ENCODE measurements at regions not wholly inside any gene's neighbourhood (a gene's known extent, or its start where the extent isn't known, plus 50 kb on each side); places are given as distances from the start of the nearest gene placed in this dataset.

- no peak for TF ChIP-seq REST (IDR thresholded peaks at IDR 0.05)
These were observed 641.2 kb upstream of the VSTM2A start (continued) for GRCh38 chr7:53900856-53901528.

- POLR2A ChIA-PET: no interaction called here
- ATAC-seq: no peak
- Histone ChIP-seq H3K27ac (no peak overlapping the region), H3K4me2 (no peak overlapping the region), H3K9me3 (peaks cover 2% of the 10 kb centered on the region; the same call in 1 of the 3 replicates), H3K4me1 (no peaks in the 10 kb centered on the region), H3K4me3 (no peak overlapping the region)
- FAIRE-seq: no peak
- 0% methylated on average over 3 of the region's 3 CpGs for WGBS (ENCODE audit: missing lambda C conversion rate)
- no peak for DNase-seq (ENCODE audit: low read depth in 1 of 2, low spot score in 1 of 2)
- CTCF ChIA-PET: interaction anchor here (0.5 kb wide), 1 partner anchor 153 kb away, joined by 3 read pairs; no protein-coding TSS in a partner anchor
- TF ChIP-seq PBX3 (IDR thresholded peaks at IDR 0.05): no peak
- TF ChIP-seq ZC3H11A (IDR thresholded peaks at IDR 0.05): no peak
- no peak for TF ChIP-seq HDAC2 (IDR thresholded peaks at IDR 0.05)
- no peak for TF ChIP-seq ZSCAN20 (CRISPR knock-in tag; IDR thresholded peaks at IDR 0.05)
- no peak for TF ChIP-seq RFX5 (IDR thresholded peaks at IDR 0.05)
These were observed 637.8 kb upstream of the VSTM2A start for GRCh38 chr7:53904355-53904754.

- H3K27ac ChIP-seq: no peak overlapping the region
- no peak overlapping the region for H3K4me3 ChIP-seq
- FAIRE-seq: no peak
- no peaks in the 10 kb centered on the region for H3K9me3 ChIP-seq
- H3K4me2 ChIP-seq: no peak overlapping the region
- WGBS (ENCODE audit: missing lambda C conversion rate): 18% methylated on average over 5 of the region's 5 CpGs
- ChIA-PET CTCF (no interaction called here), POLR2A (no interaction called here)
- no peak for ATAC-seq
- DNase-seq (ENCODE audit: low read depth in 1 of 2, low spot score in 1 of 2): no peak
- H3K4me1 ChIP-seq: no peaks in the 10 kb centered on the region
- TF ChIP-seq ELK1 (IDR thresholded peaks at IDR 0.05; ENCODE audit: low read depth, low read length) (no peak), ZFP36 (IDR thresholded peaks at IDR 0.05; ENCODE audit: borderline replicate concordance, partially characterized antibody) (no peak), MAFK (IDR thresholded peaks at IDR 0.05; ENCODE audit: partially characterized antibody) (no peak), HOXB13 (CRISPR knock-in tag; IDR thresholded peaks at IDR 0.05; ENCODE audit: low read depth) (no peak), NR3C1 (IDR thresholded peaks at IDR 0.05) (no peak)
These were observed 624.5 kb upstream of the VSTM2A start for GRCh38 chr7:53917637-53918036.

- CTCF ChIA-PET: no interaction called here
- Histone ChIP-seq H3K4me2 (no peak overlapping the region), H3K4me3 (no peak overlapping the region), H3K9me3 (no peaks in the 10 kb centered on the region), H3K4me1 (no peaks in the 10 kb centered on the region), H3K27ac (no peak overlapping the region)
- POLR2A ChIA-PET: no interaction called here
- WGBS (ENCODE audit: missing lambda C conversion rate): 34% methylated on average over 5 of the region's 5 CpGs
- FAIRE-seq (no peak), ATAC-seq (no peak), DNase-seq (ENCODE audit: low read depth in 1 of 2, low spot score in 1 of 2) (no peak)
- TF ChIP-seq ESRRA (IDR thresholded peaks at IDR 0.05; ENCODE audit: borderline replicate concordance, low read length) (no peak), CBX8 (IDR thresholded peaks at IDR 0.05) (no peak), GATA3 (IDR thresholded peaks at IDR 0.05; ENCODE audit: borderline replicate concordance) (no peak), MAX (IDR thresholded peaks at IDR 0.05) (no peak), RARB (CRISPR knock-in tag; IDR thresholded peaks at IDR 0.05) (no peak)
These were observed 622.2 kb upstream of the VSTM2A start for GRCh38 chr7:53920011-53920410.
